Tibial nerve (tissue), 4 donors: ENCODE measurements at regions not wholly inside any gene's neighbourhood (a gene's known extent, or its start where the extent isn't known, plus 50 kb on each side); places are given as distances from the start of the nearest gene placed in this dataset.

Experiments
- EP300 ChIP-seq, 2 donors: sonication (generic); formaldehyde crosslinking; IDR thresholded peaks; one replicate each; pipeline ENCODE4 v1.6.1; 2017; ENCODE audit warnings: antibody characterized with exemption in 2 of 2, mild to moderate bottlenecking in 1 of 2
- POLR2A ChIP-seq, 2 donors: fragments of 450-650 bp; IDR thresholded peaks; one replicate each; pipeline ENCODE4 v1.6.1; 2017; ENCODE audit warnings: antibody characterized with exemption in 2 of 2, mild to moderate bottlenecking in 2 of 2, moderate library complexity in 2 of 2
- TF ChIP-seq, protein P1 (sequence below), 5 experiments: fragments of 200-600 bp in 3 of 5; fragments of 450-650 bp in 2 of 5; sonication (generic) in 3 of 5; IDR thresholded peaks; one replicate each; pipeline ENCODE4 v1.5.1; 2016 to 2019; ENCODE audit warnings: antibody characterized with exemption in 5 of 5, mild to moderate bottlenecking in 3 of 5, moderate library complexity in 2 of 5

DNA sequence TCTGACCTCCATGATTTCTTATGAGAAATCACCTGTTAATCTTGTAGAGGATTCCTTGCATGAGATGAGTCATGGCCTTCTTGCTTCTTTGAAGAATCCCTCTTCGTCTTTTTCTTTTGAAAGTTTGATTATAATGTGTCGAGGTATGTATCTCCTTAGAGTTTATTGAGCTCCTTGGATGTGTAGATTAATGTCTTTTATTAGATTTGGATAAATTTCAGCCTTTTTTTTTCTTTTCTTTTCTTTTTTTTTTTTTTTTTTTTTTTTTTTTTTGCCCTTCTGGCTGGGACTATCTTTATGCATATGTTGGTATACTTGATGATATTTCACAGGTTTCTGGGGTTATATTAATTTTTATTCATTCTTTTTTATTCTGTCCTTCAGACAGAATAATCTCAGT, 72.3 kb upstream of the ITGA4 start:
- TF ChIP-seq POLR2A (IDR thresholded peaks at IDR 0.05) = no peak
- TF ChIP-seq, protein P1, sequence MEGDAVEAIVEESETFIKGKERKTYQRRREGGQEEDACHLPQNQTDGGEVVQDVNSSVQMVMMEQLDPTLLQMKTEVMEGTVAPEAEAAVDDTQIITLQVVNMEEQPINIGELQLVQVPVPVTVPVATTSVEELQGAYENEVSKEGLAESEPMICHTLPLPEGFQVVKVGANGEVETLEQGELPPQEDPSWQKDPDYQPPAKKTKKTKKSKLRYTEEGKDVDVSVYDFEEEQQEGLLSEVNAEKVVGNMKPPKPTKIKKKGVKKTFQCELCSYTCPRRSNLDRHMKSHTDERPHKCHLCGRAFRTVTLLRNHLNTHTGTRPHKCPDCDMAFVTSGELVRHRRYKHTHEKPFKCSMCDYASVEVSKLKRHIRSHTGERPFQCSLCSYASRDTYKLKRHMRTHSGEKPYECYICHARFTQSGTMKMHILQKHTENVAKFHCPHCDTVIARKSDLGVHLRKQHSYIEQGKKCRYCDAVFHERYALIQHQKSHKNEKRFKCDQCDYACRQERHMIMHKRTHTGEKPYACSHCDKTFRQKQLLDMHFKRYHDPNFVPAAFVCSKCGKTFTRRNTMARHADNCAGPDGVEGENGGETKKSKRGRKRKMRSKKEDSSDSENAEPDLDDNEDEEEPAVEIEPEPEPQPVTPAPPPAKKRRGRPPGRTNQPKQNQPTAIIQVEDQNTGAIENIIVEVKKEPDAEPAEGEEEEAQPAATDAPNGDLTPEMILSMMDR (IDR thresholded peaks at IDR 0.05) = no peak
- no peak for TF ChIP-seq EP300 (IDR thresholded peaks at IDR 0.05)
